ENCODE measurements at regions not wholly inside any gene's neighbourhood (a gene's known extent, or its start where the extent isn't known, plus 50 kb on each side); places are given as distances from the start of the nearest gene placed in this dataset.

DNA sequence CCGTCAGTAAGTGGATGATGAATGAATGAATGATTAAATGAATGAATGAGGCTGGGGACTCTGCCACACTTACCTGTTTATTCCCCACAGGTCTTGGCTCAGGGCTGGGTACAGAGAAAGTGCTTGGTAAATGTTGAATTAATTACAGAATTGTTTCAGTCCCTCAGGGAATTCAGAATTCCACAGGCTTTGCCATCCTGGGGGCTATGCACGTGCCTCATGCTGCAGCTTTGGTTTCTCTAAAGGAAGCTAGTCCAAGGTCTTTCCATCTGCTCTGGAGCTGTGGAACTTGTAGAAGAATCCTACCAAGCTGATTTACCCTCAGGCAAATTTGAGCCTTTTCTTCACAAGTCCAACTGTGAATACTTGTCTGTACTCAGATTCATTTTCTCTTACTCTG is 376.8 kb upstream of the AJAP1 start:
- Mint-ChIP-seq H3K4me3 (no peak overlapping the region), H3K27me3 (no peaks in the 10 kb centered on the region), H3K27ac (no peak overlapping the region), H3K36me3 (ENCODE audit: low read depth) (no peaks in the 10 kb centered on the region), H3K4me1 (no peaks in the 10 kb centered on the region), H3K9me3 (peaks cover 7% of the 10 kb centered on the region)
- POLR2A ChIA-PET: no interaction called here
- DNase-seq: no peak
- CTCF ChIA-PET: no interaction called here

GRCh38 chr1:4284976-4285375 is 369.4 kb upstream of the AJAP1 start:
- POLR2A ChIA-PET: no interaction called here
- Mint-ChIP-seq H3K4me3 (no peak overlapping the region), H3K4me1 (no peaks in the 10 kb centered on the region), H3K27ac (no peak overlapping the region), H3K27me3 (peaks cover 5% of the 10 kb centered on the region), H3K9me3 (peaks cover 3% of the 10 kb centered on the region), H3K36me3 (ENCODE audit: low read depth) (no peaks in the 10 kb centered on the region)
- CTCF ChIA-PET: no interaction called here
- no peak for DNase-seq

GRCh38 chr1:4292861-4293260 is 361.5 kb upstream of the AJAP1 start:
- H3K4me3 Mint-ChIP-seq: no peak overlapping the region
- H3K4me1 Mint-ChIP-seq: no peaks in the 10 kb centered on the region
- ChIA-PET POLR2A (no interaction called here), CTCF (no interaction called here)
- DNase-seq: no peak
- H3K36me3 Mint-ChIP-seq (ENCODE audit: low read depth): no peaks in the 10 kb centered on the region
- peaks cover 6% of the 10 kb centered on the region for H3K27me3 Mint-ChIP-seq
- H3K27ac Mint-ChIP-seq: no peak overlapping the region
- peaks cover 3% of the 10 kb centered on the region for H3K9me3 Mint-ChIP-seq

- Mint-ChIP-seq H3K9me3 (peaks cover 4% of the 10 kb centered on the region), H3K27me3 (no peaks in the 10 kb centered on the region), H3K36me3 (ENCODE audit: low read depth) (no peaks in the 10 kb centered on the region), H3K4me3 (no peak overlapping the region), H3K4me1 (no peaks in the 10 kb centered on the region), H3K27ac (no peak overlapping the region)
- ChIA-PET CTCF (no interaction called here), POLR2A (no interaction called here)
- no peak for DNase-seq
These were observed 355.9 kb upstream of the AJAP1 start for GRCh38 chr1:4298361-4299083.

- Mint-ChIP-seq H3K27ac (no peak overlapping the region), H3K4me1 (no peaks in the 10 kb centered on the region), H3K9me3 (peaks cover 4% of the 10 kb centered on the region), H3K27me3 (no peaks in the 10 kb centered on the region), H3K36me3 (ENCODE audit: low read depth) (no peaks in the 10 kb centered on the region), H3K4me3 (no peak overlapping the region)
- POLR2A ChIA-PET: no interaction called here
- CTCF ChIA-PET: no interaction called here
- no peak for DNase-seq
These were observed 353.4 kb upstream of the AJAP1 start for GRCh38 chr1:4301007-4301406.

- Mint-ChIP-seq H3K9me3 (peaks cover 4% of the 10 kb centered on the region), H3K27me3 (no peaks in the 10 kb centered on the region), H3K4me1 (no peaks in the 10 kb centered on the region), H3K4me3 (no peak overlapping the region), H3K27ac (no peak overlapping the region), H3K36me3 (ENCODE audit: low read depth) (no peaks in the 10 kb centered on the region)
- CTCF ChIA-PET: interaction anchor here (0.6 kb wide), 1 partner anchor 751 kb away, joined by 3 read pairs; no protein-coding TSS in a partner anchor
- POLR2A ChIA-PET: no interaction called here
- DNase-seq: no peak
These were observed 351.1 kb upstream of the AJAP1 start for GRCh38 chr1:4303303-4303702.

GRCh38 chr1:4305526-4306301 is 348.7 kb upstream of the AJAP1 start:
- H3K4me1 Mint-ChIP-seq: no peaks in the 10 kb centered on the region
- no peak for DNase-seq
- H3K27me3 Mint-ChIP-seq: no peaks in the 10 kb centered on the region
- POLR2A ChIA-PET: no interaction called here
- H3K9me3 Mint-ChIP-seq: peaks cover 4% of the 10 kb centered on the region
- CTCF ChIA-PET: no interaction called here
- H3K36me3 Mint-ChIP-seq (ENCODE audit: low read depth): no peaks in the 10 kb centered on the region
- H3K27ac Mint-ChIP-seq: no peak overlapping the region
- H3K4me3 Mint-ChIP-seq: no peak overlapping the region

DNA sequence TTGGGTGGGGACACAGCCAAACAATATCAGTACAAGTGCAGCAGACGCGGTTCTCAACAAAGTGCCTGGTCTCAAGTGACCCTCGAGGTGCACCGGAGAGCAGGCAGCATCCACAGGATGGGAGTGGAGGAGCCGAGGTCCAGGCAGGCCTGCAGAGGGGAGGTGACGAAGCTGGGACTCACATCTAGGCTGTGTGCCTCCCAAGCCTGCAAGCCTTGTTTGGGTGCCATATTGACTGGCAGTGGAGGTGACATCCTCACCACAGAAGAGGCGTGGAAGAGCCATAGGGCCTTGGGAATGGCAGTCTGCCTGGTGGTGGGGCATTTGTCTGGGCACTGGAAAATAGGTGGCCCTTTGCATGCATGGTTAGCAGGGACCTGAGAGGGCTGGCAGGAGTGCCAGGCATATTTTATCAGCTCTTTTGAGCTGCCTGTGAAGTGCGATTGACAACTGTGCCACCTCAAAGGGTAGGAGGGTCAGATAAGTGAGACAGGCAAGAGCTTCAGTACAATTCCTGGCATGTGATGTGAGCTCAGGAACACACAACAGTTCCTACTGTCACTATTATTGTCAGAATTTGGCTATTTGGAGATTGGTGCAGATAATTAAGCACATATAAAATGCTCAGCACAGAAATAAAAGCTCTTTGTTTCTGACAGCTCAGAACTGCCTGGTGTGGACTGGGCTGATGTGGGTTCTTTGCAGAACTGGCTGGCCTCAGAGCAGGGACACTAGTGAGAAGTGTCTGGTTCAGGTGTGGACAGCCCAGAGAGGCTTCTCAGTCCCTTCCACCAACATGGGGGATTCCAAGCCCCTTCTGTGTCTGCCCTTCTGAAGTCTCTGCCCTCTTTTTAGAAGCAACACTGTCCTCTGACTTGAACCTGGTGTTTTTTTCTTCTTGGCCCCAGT is 347.6 kb upstream of the AJAP1 start:
- no peak overlapping the region for H3K27ac Mint-ChIP-seq
- H3K9me3 Mint-ChIP-seq: peaks cover 4% of the 10 kb centered on the region
- no peaks in the 10 kb centered on the region for H3K27me3 Mint-ChIP-seq
- no peaks in the 10 kb centered on the region for H3K36me3 Mint-ChIP-seq (ENCODE audit: low read depth)
- DNase-seq: no peak
- no peak overlapping the region for H3K4me3 Mint-ChIP-seq
- POLR2A ChIA-PET: no interaction called here
- no peaks in the 10 kb centered on the region for H3K4me1 Mint-ChIP-seq
- CTCF ChIA-PET: no interaction called here

DNA sequence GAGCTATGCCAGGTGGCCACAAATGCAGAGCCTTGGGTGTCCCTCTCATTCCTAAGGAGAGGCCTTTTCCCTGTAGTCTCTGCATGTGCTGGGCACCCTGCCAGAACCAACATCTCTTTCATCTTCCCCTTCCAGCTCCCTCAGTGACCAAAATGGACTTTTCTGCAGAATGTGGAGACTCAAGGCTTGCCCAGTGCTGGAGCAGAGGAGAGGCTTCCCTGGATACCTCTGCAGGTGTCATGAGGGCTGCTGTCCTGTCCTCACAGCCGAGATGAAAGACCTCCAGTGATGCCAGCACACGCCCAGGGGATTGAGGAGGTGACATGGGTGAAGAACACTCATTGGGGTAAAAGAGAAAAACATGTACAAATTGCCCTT is 347.0 kb upstream of the AJAP1 start:
- Mint-ChIP-seq H3K4me1 (no peaks in the 10 kb centered on the region), H3K27me3 (no peaks in the 10 kb centered on the region), H3K27ac (no peak overlapping the region), H3K4me3 (no peak overlapping the region), H3K9me3 (peaks cover 4% of the 10 kb centered on the region), H3K36me3 (ENCODE audit: low read depth) (no peaks in the 10 kb centered on the region)
- POLR2A ChIA-PET: no interaction called here
- CTCF ChIA-PET: no interaction called here
- no peak for DNase-seq

DNA sequence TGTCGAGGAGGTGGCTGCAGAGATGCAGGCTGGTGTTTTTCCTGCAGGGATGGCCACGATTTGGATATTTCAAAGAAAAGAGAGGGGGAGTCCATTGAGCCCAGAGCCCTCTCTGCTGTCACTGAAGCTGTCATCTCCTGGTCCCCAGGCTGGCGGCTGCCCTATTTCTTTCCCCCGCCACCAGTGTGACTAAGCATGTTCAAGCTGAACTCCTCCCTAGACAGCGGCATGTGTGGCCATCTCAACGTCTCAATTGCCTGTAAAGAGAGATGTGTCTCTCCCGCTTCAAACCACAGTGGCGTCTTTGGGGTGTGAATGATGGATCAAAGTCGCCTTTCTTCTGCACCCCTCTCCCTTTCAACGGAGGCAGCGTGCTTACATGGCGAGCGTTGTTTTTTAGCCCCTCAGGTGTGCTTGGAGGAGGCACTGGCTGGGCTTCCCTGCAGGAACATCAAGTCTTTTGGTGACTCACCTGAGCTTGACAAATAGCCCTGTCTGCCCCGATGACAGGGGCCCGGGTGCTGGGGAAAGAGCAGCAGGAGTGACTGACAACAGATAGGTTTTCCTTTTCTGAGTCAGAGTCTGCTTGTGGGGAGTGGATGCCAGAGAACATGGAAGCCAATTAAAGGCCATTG is 346.4 kb upstream of the AJAP1 start:
- no peak for DNase-seq
- H3K36me3 Mint-ChIP-seq (ENCODE audit: low read depth): no peaks in the 10 kb centered on the region
- POLR2A ChIA-PET: no interaction called here
- CTCF ChIA-PET: no interaction called here
- no peak overlapping the region for H3K27ac Mint-ChIP-seq
- H3K4me3 Mint-ChIP-seq: no peak overlapping the region
- H3K27me3 Mint-ChIP-seq: no peaks in the 10 kb centered on the region
- H3K4me1 Mint-ChIP-seq: no peaks in the 10 kb centered on the region
- peaks cover 2% of the 10 kb centered on the region for H3K9me3 Mint-ChIP-seq

- Mint-ChIP-seq H3K4me3 (no peak overlapping the region), H3K4me1 (no peaks in the 10 kb centered on the region), H3K36me3 (ENCODE audit: low read depth) (no peaks in the 10 kb centered on the region), H3K27me3 (no peaks in the 10 kb centered on the region), H3K9me3 (peaks cover 10% of the 10 kb centered on the region), H3K27ac (no peak overlapping the region)
- CTCF ChIA-PET: no interaction called here
- POLR2A ChIA-PET: no interaction called here
- DNase-seq: no peak
These were observed 345.6 kb upstream of the AJAP1 start for GRCh38 chr1:4308806-4309205.

- no peak overlapping the region for H3K4me3 Mint-ChIP-seq
- H3K27me3 Mint-ChIP-seq: no peaks in the 10 kb centered on the region
- no peak overlapping the region for H3K27ac Mint-ChIP-seq
- DNase-seq: no peak
- CTCF ChIA-PET: no interaction called here
- H3K4me1 Mint-ChIP-seq: no peaks in the 10 kb centered on the region
- peaks cover 14% of the 10 kb centered on the region for H3K9me3 Mint-ChIP-seq
- H3K36me3 Mint-ChIP-seq (ENCODE audit: low read depth): no peaks in the 10 kb centered on the region
- POLR2A ChIA-PET: no interaction called here
These were observed 344.6 kb upstream of the AJAP1 start for GRCh38 chr1:4309676-4310320.
